ENCODE measurements at regions not wholly inside any gene's neighbourhood (a gene's known extent, or its start where the extent isn't known, plus 50 kb on each side); places are given as distances from the start of the nearest gene placed in this dataset.

DNA sequence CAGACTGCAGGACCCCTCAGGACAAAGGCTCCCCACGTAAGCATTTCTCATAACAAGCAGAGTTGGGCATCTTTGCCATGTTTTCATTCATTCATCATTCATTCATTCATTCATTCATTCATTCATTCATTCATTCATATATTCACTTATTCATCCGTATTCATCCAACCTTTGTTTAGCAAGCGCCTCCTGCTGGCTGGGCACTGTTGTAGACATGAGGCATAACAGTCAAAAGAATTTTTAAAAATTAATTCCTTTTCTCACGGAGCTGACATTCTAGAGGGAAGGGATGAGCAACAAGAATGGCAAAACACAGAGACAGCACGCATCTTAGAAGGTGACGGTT is 351.7 kb upstream of the TNRC6C start:
- TF ChIP-seq POLR2A (IDR thresholded peaks at IDR 0.05), result no peak
- TF ChIP-seq, protein P1, sequence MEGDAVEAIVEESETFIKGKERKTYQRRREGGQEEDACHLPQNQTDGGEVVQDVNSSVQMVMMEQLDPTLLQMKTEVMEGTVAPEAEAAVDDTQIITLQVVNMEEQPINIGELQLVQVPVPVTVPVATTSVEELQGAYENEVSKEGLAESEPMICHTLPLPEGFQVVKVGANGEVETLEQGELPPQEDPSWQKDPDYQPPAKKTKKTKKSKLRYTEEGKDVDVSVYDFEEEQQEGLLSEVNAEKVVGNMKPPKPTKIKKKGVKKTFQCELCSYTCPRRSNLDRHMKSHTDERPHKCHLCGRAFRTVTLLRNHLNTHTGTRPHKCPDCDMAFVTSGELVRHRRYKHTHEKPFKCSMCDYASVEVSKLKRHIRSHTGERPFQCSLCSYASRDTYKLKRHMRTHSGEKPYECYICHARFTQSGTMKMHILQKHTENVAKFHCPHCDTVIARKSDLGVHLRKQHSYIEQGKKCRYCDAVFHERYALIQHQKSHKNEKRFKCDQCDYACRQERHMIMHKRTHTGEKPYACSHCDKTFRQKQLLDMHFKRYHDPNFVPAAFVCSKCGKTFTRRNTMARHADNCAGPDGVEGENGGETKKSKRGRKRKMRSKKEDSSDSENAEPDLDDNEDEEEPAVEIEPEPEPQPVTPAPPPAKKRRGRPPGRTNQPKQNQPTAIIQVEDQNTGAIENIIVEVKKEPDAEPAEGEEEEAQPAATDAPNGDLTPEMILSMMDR (IDR thresholded peaks at IDR 0.05), result no peak
